ENCODE measurements at regions not wholly inside any gene's neighbourhood (a gene's known extent, or its start where the extent isn't known, plus 50 kb on each side); places are given as distances from the start of the nearest gene placed in this dataset.

- TF ChIP-seq CTCF (IDR thresholded peaks at IDR 0.05; ENCODE audit: low read depth, low read length, poor library complexity, severe bottlenecking): no peak
- no peak for TF ChIP-seq EZH2phosphoT487 (IDR thresholded peaks at IDR 0.05; ENCODE audit: borderline replicate concordance, low read length)
Measured at GRCh38 chr6:100990070-100990469, 108.9 kb upstream of the ASCC3 start.
